ENCODE measurements at regions not wholly inside any gene's neighbourhood (a gene's known extent, or its start where the extent isn't known, plus 50 kb on each side); places are given as distances from the start of the nearest gene placed in this dataset.

GRCh38 chr13:33723772-33724435 is 94.0 kb upstream of the RFC3 start:
- DNase-seq: peak; percentile 86

- no peak for DNase-seq
These were observed 92.6 kb upstream of the RFC3 start for GRCh38 chr13:33725340-33725739.

- DNase-seq: no peak
These were observed 90.5 kb upstream of the RFC3 start for GRCh38 chr13:33727297-33728083.

GRCh38 chr13:33728271-33729037 is 89.5 kb upstream of the RFC3 start:
- DNase-seq: no peak

GRCh38 chr13:33730147-33730546 is 87.8 kb upstream of the RFC3 start:
- DNase-seq: no peak

GRCh38 chr13:33730619-33731018 is 87.3 kb upstream of the RFC3 start:
- no peak for DNase-seq

- DNase-seq: no peak
These were observed 82.7 kb upstream of the RFC3 start for GRCh38 chr13:33735276-33735675.

- DNase-seq: no peak
These were observed 78.7 kb upstream of the RFC3 start for GRCh38 chr13:33739254-33739653.

GRCh38 chr13:33740134-33740538 is 77.8 kb upstream of the RFC3 start:
- DNase-seq: peak; percentile 89

- DNase-seq: no peak
These were observed 75.6 kb upstream of the RFC3 start for GRCh38 chr13:33742321-33742720.

GRCh38 chr13:33743438-33744368 is 74.2 kb upstream of the RFC3 start:
- no peak for DNase-seq

- no peak for DNase-seq
These were observed 73.2 kb upstream of the RFC3 start for GRCh38 chr13:33744589-33745369.

- no peak for DNase-seq
These were observed 72.3 kb upstream of the RFC3 start for GRCh38 chr13:33745370-33746324.

- no peak for DNase-seq
These were observed 71.1 kb upstream of the RFC3 start for GRCh38 chr13:33746867-33747266.

- peak; percentile 45 for DNase-seq
These were observed 66.8 kb upstream of the RFC3 start for GRCh38 chr13:33751151-33751550.

- no peak for DNase-seq
These were observed 65.9 kb upstream of the RFC3 start for GRCh38 chr13:33752094-33752493.

GRCh38 chr13:33752597-33752996 is 65.4 kb upstream of the RFC3 start:
- peak; percentile 42 for DNase-seq

- no peak for DNase-seq
These were observed 61.0 kb upstream of the RFC3 start for GRCh38 chr13:33756929-33757328.

GRCh38 chr13:33757713-33758112 is 60.2 kb upstream of the RFC3 start:
- DNase-seq: no peak

- no peak for DNase-seq
These were observed 59.8 kb upstream of the RFC3 start for GRCh38 chr13:33758113-33758512.

GRCh38 chr13:33761740-33762139 is 56.2 kb upstream of the RFC3 start:
- peak; percentile 19 for DNase-seq

All from fibroblast of upper back skin (primary cell).